Neural cell (in vitro differentiated cells): ENCODE measurements at regions not wholly inside any gene's neighbourhood (a gene's known extent, or its start where the extent isn't known, plus 50 kb on each side); places are given as distances from the start of the nearest gene placed in this dataset.

Source experiments
- H2AFZ ChIP-seq: fragments of 200-600, 300-800 bp; sonication (generic), shearing (Covaris generic); 2 replicates; pipeline ENCODE4 v1.6.0; 2014; ENCODE audit warnings: low read depth, mild to moderate bottlenecking, antibody characterized with exemption, low read length, moderate library complexity
- H3F3A ChIP-seq: fragments of 200-600 bp; shearing (Covaris generic); 2 replicates; pipeline ENCODE4 v1.6.1; 2016; ENCODE audit warnings: mild to moderate bottlenecking, moderate library complexity, mixed read lengths, antibody characterized with exemption, low read length; ENCODE audit not compliant: insufficient read depth, poor library complexity, severe bottlenecking
- H3K27ac ChIP-seq: fragments of 200-600, 300-800 bp; sonication (generic), shearing (Covaris generic); 2 replicates; pipeline ENCODE4 v1.5.1; 2014; ENCODE audit warnings: mild to moderate bottlenecking, low read length, moderate library complexity
- H3K27me3 ChIP-seq: fragments of 300-800, 200-600 bp; sonication (generic), shearing (Covaris generic); 2 replicates; pipeline ENCODE4 v1.6.0; 2014; ENCODE audit warnings: mild to moderate bottlenecking, low read depth, low read length, moderate library complexity; ENCODE audit not compliant: insufficient read depth
- H3K36me3 ChIP-seq: fragments of 300-800, 200-600 bp; sonication (generic), shearing (Covaris generic); 2 replicates; pipeline ENCODE4 v1.5.1; 2014; ENCODE audit warnings: mild to moderate bottlenecking, antibody characterized with exemption, low read length, moderate library complexity; ENCODE audit not compliant: insufficient read depth
- H3K4me2 ChIP-seq: fragments of 300-800, 200-600 bp; sonication (generic), shearing (Covaris generic); 2 replicates; pipeline ENCODE4 v1.6.0; 2014; ENCODE audit warnings: mild to moderate bottlenecking, low read length
- H3K4me3 ChIP-seq: fragments of 300-800, 200-600 bp; sonication (generic), shearing (Covaris generic); 2 replicates; pipeline ENCODE4 v1.5.1; 2014; ENCODE audit warnings: mild to moderate bottlenecking, low read length, moderate library complexity
- H3K79me2 ChIP-seq: fragments of 200-600 bp; shearing (Covaris generic); replicated peaks from 2 replicates; pipeline ENCODE4 v1.6.0; 2014; ENCODE audit warnings: mild to moderate bottlenecking, low read length, moderate library complexity; ENCODE audit not compliant: insufficient read depth
- H3K9ac ChIP-seq: fragments of 300-800, 200-600 bp; sonication (generic), shearing (Covaris generic); 2 replicates; pipeline ENCODE4 v1.6.1; 2016; ENCODE audit warnings: mild to moderate bottlenecking, low read length, mixed read lengths
- H3K9me2 ChIP-seq: fragments of 200-600 bp; shearing (Covaris generic); 2 replicates; pipeline ENCODE4 v1.6.1; 2016; ENCODE audit warnings: mild to moderate bottlenecking, low read length, mixed read lengths; ENCODE audit not compliant: insufficient read depth
- H3K9me3 ChIP-seq: fragments of 200-600, 300-800 bp; sonication (generic), shearing (Covaris generic); 2 replicates; pipeline ENCODE4 v1.6.1; 2016; ENCODE audit warnings: mild to moderate bottlenecking, mixed run types, low read length, moderate library complexity, mixed read lengths
- H4K20me1 ChIP-seq: fragments of 200-600 bp; shearing (Covaris generic); 2 replicates; pipeline ENCODE4 v1.6.1; 2016; ENCODE audit warnings: mild to moderate bottlenecking, mixed run types; ENCODE audit not compliant: insufficient read depth
- CTCF ChIP-seq: fragments of 450-650 bp; IDR thresholded peaks from 2 replicates; pipeline ENCODE4 v1.5.1; 2014; ENCODE audit warnings: antibody characterized with exemption, mild to moderate bottlenecking, moderate library complexity; ENCODE audit not compliant: poor library complexity, severe bottlenecking
- EP300 ChIP-seq: fragments of 450-650 bp; conservative IDR thresholded peaks from 2 replicates; pipeline ENCODE4 v1.6.1; 2014; ENCODE audit warnings: antibody characterized with exemption, mild to moderate bottlenecking, moderate library complexity; ENCODE audit not compliant: poor library complexity, severe bottlenecking
- EZH2 ChIP-seq: fragments of 200-600, 300-800 bp; shearing (Covaris generic), sonication (generic); IDR thresholded peaks from 2 replicates; pipeline ENCODE4 v1.6.1; 2014; ENCODE audit warnings: antibody characterized with exemption, low read length, borderline replicate concordance, mild to moderate bottlenecking; ENCODE audit not compliant: insufficient read depth, poor library complexity, severe bottlenecking
- MXI1 ChIP-seq: fragments of 450-650 bp; conservative IDR thresholded peaks from 2 replicates; pipeline ENCODE4 v1.6.1; 2014; ENCODE audit warnings: antibody characterized with exemption, mild to moderate bottlenecking; ENCODE audit not compliant: poor library complexity, severe bottlenecking
- POLR2AphosphoS5 ChIP-seq: IDR thresholded peaks from 2 replicates; pipeline ENCODE4 v1.6.1; 2012
- RAD21 ChIP-seq: fragments of 450-650 bp; conservative IDR thresholded peaks from 2 replicates; pipeline ENCODE4 v1.6.1; 2014; ENCODE audit warnings: antibody characterized with exemption, mild to moderate bottlenecking, moderate library complexity
- REST ChIP-seq: IDR thresholded peaks from 2 replicates; pipeline ENCODE4 v1.6.1; 2012; ENCODE audit warnings: borderline replicate concordance
- SMC3 ChIP-seq: fragments of 450-650 bp; conservative IDR thresholded peaks from 2 replicates; pipeline ENCODE4 v1.6.1; 2014; ENCODE audit warnings: antibody characterized with exemption, mild to moderate bottlenecking, moderate library complexity; ENCODE audit not compliant: poor library complexity
- TAF1 ChIP-seq: IDR thresholded peaks from 2 replicates; pipeline ENCODE4 v1.6.1; 2012; ENCODE audit warnings: low read depth

- Histone ChIP-seq H3K9me3 (no peaks in the 10 kb centered on the region), H3K4me2 (no peak overlapping the region), H3K4me3 (no peak overlapping the region), H2AFZ (no peak overlapping the region), H3K9me2 (no peaks in the 10 kb centered on the region), H3K36me3 (no peaks in the 10 kb centered on the region), H3K27me3 (no peaks in the 10 kb centered on the region), H3K79me2 (no peaks in the 10 kb centered on the region), H3F3A (no peaks in the 10 kb centered on the region), H3K27ac (no peak overlapping the region), H4K20me1 (no peaks in the 10 kb centered on the region), H3K9ac (no peak overlapping the region)
- no peak for TF ChIP-seq SMC3
- TF ChIP-seq RAD21 = no peak
- TF ChIP-seq EZH2 = no peak
- no peak for TF ChIP-seq CTCF
- no peak for TF ChIP-seq POLR2AphosphoS5
- no peak for TF ChIP-seq MXI1
- TF ChIP-seq REST = no peak
- no peak for TF ChIP-seq TAF1
- TF ChIP-seq EP300 = no peak
These were observed 289.8 kb upstream of the PWP1 start for GRCh38 chr12:107395817-107396216.

GRCh38 chr12:107396991-107397390 lies 288.6 kb upstream of the PWP1 start:
- no peaks in the 10 kb centered on the region for H3K79me2 ChIP-seq
- no peak overlapping the region for H3K4me2 ChIP-seq
- no peak overlapping the region for H3K27ac ChIP-seq
- TF ChIP-seq RAD21 (no peak), EZH2 (no peak), POLR2AphosphoS5 (no peak), EP300 (no peak), REST (no peak), CTCF (no peak), TAF1 (no peak), SMC3 (no peak), MXI1 (no peak)
- H3K36me3 ChIP-seq = no peaks in the 10 kb centered on the region
- no peak overlapping the region for H2AFZ ChIP-seq
- H3K27me3 ChIP-seq = no peaks in the 10 kb centered on the region
- H3K9me2 ChIP-seq = no peaks in the 10 kb centered on the region
- no peaks in the 10 kb centered on the region for H4K20me1 ChIP-seq
- no peak overlapping the region for H3K9ac ChIP-seq
- no peaks in the 10 kb centered on the region for H3F3A ChIP-seq
- no peaks in the 10 kb centered on the region for H3K9me3 ChIP-seq
- no peak overlapping the region for H3K4me3 ChIP-seq
